T-helper 1 cell treated with Interleukin-12 subunit alpha and Interleukin-12 subunit beta and Interleukin-4 antibody, amounts not matched to agents 30 ng/mL and 1 ng/mL, for 36 hours (primary cell): ENCODE measurements at regions not wholly inside any gene's neighbourhood (a gene's known extent, or its start where the extent isn't known, plus 50 kb on each side); places are given as distances from the start of the nearest gene placed in this dataset.

Experiments
- intact Hi-C: fragments of 100-400 bp; cut with micrococcal nuclease; formaldehyde crosslinking; loops from one replicate; pipeline ENCODE4 v1.15.1; 2024

GRCh38 chr14:103259801-103260628 lies 74.0 kb upstream of the EIF5 start:
- intact Hi-C loops = no loop called here

GRCh38 chr14:103260629-103261124 lies 73.4 kb upstream of the EIF5 start:
- intact Hi-C loops = no loop called here

GRCh38 chr14:103267226-103267910 lies 66.7 kb upstream of the EIF5 start:
- intact Hi-C loops = no loop called here

GRCh38 chr14:103271189-103271588 lies 62.8 kb upstream of the EIF5 start:
- intact Hi-C loops = no loop called here

- intact Hi-C loops = no loop called here
These were observed 60.8 kb upstream of the EIF5 start for GRCh38 chr14:103273145-103273744.

DNA sequence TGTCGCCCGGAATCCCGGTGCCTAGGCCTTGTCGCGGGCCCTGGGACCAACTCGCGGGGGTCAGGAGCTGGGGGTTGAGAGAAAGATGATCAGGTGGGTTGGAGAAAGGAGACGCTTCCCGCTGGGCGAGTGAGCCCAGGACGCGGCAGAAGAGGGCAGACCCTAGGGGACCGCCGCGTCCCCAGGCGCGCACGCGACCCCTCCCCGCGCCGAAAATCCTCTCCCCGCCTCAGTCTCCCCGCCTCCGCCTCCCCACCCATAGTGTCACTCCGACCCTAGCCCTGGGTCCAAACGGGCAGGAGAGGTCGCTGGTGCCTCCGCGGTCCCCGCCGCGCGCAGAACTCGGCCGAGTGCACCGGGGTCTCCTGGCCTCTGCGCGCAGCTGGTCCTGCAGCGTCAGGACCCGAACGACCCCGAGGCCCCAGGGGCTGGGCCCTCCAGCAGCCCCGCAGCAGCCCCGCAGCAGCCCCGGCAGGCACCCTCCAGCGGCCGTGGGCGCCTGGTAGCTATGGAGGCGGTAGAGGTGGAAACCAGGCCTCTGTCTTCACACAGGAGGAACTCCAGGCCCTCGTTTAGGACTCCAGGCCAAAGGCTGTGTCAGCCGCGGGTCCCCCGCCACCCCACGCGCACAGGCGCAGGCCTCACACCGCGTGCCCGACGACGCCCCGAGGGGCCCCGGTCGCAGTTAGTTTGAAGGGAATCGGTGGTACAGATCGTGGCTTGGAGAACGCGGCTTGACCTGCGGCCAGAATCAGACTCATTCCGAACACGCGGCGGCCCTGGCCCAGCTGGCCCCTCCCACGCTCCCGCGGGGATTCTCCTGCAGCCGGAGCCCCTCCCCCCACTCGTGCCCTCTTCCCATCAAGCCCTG lies 60.1 kb upstream of the EIF5 start:
- intact Hi-C loops = no loop called here

GRCh38 chr14:103275000-103275399 lies 59.0 kb upstream of the EIF5 start:
- intact Hi-C loops = no loop called here

DNA sequence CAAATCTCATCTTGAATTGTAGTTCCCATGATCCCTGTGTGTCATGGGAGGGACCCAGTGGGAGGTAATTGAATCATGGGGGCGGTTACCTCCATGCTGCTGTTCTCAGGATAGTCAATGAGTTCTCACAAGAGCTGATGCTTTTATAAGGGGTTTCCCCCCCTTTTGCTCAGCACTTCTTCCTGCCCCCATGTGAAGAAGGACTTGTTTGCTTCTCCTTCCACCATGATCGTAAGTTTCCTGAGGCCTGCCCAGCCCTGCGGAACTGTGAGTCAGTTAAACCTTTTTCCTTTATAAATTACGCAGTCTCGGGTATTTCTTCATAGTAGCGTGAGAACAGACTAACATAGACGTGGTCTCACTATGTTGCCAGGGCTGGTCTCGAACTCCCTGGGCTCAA lies 56.1 kb upstream of the EIF5 start:
- intact Hi-C loops = no loop called here

DNA sequence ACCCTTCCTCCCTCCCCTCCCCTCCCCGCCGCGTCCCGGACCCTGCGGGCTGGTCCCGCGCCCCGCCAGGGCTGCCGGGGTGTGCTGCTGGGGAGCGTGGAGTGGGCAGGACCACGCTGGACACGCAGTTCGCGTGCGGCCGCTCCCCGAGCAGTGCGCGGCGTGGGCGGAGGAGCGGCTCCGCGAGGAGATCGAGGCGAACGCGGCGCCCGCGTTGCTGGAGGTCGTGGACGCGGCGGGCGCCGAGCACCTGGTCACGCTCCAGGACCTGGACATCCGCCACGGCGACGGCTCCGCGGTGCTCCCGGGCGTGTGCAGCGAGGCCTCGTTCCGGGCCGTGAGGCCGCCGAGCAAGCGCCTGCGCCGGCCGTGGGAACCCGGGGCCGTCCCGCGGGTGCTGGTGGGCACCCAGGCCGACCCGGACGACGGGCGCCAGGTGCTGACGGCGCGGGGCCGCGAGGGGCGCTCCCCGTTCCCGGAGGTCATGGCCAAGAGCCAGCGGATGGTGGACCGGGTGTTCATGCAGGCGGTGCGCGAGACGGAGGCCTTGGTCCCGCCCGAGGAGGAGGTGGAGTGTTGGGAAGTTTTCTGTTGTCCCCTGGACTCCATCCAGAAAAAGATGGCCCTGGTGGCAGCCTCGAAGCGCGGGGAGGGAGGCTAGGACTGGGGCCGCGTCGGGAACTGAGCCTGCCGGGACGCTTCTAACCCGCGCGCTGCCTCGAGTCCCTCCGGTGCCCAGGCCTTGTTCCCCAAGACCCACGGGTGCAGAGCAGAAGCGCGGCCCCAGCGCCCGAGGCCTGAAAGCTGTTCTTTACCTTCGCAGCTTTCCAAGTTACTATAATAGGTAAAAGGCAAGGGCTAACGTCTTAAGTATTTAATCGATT lies 54.7 kb upstream of the EIF5 start:
- intact Hi-C loops = loop anchor here (5.0 to 10.0 kb wide), 2 partner anchors 67 to 95 kb away; no protein-coding TSS in a partner anchor

- intact Hi-C loops = loop anchor here (5.0 to 10.0 kb wide), 2 partner anchors 68 to 96 kb away; no protein-coding TSS in a partner anchor
These were observed 53.6 kb upstream of the EIF5 start for GRCh38 chr14:103280278-103280928.

DNA sequence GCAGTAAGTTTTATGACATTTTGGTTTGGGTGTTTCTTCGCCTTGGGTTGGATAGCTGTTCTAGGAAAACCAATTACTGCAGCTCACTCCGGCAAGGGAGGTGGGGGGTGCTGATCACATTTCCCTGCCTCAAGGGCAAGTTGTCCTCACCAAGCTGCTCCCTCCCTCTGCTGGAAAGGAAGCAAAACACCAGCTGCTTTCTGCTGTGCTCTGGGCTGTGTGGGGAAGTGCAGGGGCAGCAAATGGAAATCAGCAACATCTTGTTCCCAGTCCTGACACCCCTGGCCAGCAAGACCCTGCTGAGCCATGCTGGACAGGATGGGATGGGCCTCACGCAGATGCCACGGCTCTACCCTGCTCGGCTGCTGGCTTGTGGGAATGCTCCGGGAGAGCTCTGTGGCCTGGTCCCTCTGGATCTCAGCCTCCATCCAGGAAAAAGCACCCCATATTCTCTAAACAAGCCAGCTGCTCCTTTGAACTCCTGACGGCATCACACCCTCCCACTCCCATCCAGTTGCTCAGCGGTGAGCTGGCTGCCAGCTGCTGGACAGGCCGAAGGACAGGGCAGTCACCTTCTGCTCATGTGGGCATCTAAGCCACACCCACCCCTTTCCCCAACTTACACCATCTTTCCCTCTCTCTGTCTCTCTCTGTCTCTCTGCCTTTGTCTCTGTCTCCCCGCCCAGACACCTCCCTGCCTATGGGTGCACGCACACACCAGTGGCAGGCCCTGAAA lies 52.4 kb upstream of the EIF5 start:
- intact Hi-C loops = loop anchor here (5.0 to 10.0 kb wide), 2 partner anchors 69 to 97 kb away; no protein-coding TSS in a partner anchor

GRCh38 chr14:103282309-103282708 lies 51.7 kb upstream of the EIF5 start:
- intact Hi-C loops = loop anchor here (5.0 to 10.0 kb wide), 2 partner anchors 70 to 98 kb away; no protein-coding TSS in a partner anchor

DNA sequence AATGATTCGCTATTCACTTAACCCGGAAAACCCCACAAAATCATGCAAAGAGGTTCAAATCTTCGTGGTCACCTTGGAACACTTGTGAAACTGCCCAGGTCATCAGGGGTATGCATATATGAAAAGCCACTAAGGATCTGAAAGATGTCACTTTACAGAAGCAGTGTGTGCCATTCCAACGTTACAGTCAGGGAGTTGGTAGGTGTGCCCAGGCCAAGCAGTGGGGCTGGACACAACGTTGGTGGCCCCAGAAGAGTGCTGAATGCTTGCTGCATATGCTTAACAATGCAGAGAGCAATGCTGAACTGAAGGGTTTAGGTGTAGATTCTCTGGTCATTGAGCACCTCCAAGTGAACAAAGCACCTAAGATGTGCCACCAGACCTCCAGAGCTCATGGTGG lies 51.1 kb upstream of the EIF5 start:
- intact Hi-C loops = loop anchor here (5.0 to 10.0 kb wide), 2 partner anchors 71 to 98 kb away; no protein-coding TSS in a partner anchor

DNA sequence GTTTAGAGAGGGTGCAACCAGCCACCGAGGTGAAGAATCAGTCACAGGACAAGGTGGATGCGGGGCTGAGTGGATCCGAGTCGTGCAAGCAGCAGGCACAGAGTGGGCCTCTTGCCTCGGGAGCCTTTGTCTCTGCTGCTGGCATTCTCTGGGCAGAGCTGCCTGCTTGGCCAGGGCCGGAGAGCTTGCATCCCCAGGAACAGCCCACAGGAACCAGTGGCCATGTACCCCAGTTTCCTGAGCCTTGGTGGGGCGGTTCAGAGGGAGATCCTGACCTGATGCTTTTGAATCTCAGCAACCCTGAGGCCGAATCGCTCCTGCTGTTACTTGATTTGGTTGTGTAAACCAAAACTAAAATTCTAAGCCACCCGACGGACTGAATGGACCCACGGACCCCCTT lies 50.1 kb upstream of the EIF5 start:
- intact Hi-C loops = loop anchor here (5.0 to 10.0 kb wide), 2 partner anchors 72 to 99 kb away; no protein-coding TSS in a partner anchor
